GM10248 (cell line): ENCODE measurements at regions not wholly inside any gene's neighbourhood (a gene's known extent, or its start where the extent isn't known, plus 50 kb on each side); places are given as distances from the start of the nearest gene placed in this dataset.

ENCODE experiments used
- CTCF ChIA-PET: fragments of 300-600 bp; sonication (Branson Sonifier 250); formaldehyde crosslinking; extraction: SDS; loops from one replicate; lab custom pipeline; 2021; ENCODE audit warnings: antibody characterized with exemption; lab: Yijun Ruan, JAX
- POLR2A ChIA-PET: fragments of 350-650 bp; sonication (Branson Sonifier 250); formaldehyde crosslinking; extraction: SDS; loops from one replicate; lab custom pipeline; 2020; ENCODE audit warnings: antibody characterized with exemption; lab: Yijun Ruan, JAX
- DNase-seq: peaks from one replicate; pipeline ENCODE4 v3.0.0; 2012; ENCODE audit errors: extremely low spot score
- TF ChIP-seq, protein P1 (sequence below): IDR thresholded peaks from 2 replicates; pipeline ENCODE4 v1.5.1; 2012; ENCODE audit warnings: mild to moderate bottlenecking, low read depth; ENCODE audit errors: extremely low read depth, missing control alignments, control extremely low read depth

DNA sequence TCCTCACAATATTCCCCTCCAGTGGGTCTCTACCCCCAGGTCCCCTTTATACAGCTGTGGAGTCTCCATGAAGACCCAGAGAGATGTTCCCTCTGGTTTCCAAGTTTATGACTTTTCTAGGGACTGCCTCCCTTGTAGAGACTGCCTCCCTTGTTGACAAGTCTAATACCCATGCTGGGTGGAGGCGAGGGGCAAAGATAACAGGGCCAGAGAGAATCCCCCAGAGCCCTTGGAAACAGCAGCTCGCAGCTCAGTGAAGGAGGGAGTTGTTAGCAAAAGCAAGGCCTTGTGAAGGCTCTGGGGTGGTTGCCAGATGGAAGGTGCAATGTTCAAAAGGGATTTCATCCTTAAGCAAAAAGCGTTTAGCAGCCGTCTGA is 75.0 kb upstream of the GATA6 start:
- no peak for DNase-seq
- CTCF ChIA-PET = no interaction called here
- POLR2A ChIA-PET = interaction anchor here (0.7 kb wide), 1 partner anchor 828 kb away, joined by 7 read pairs; no protein-coding TSS in a partner anchor
- TF ChIP-seq, protein P1, sequence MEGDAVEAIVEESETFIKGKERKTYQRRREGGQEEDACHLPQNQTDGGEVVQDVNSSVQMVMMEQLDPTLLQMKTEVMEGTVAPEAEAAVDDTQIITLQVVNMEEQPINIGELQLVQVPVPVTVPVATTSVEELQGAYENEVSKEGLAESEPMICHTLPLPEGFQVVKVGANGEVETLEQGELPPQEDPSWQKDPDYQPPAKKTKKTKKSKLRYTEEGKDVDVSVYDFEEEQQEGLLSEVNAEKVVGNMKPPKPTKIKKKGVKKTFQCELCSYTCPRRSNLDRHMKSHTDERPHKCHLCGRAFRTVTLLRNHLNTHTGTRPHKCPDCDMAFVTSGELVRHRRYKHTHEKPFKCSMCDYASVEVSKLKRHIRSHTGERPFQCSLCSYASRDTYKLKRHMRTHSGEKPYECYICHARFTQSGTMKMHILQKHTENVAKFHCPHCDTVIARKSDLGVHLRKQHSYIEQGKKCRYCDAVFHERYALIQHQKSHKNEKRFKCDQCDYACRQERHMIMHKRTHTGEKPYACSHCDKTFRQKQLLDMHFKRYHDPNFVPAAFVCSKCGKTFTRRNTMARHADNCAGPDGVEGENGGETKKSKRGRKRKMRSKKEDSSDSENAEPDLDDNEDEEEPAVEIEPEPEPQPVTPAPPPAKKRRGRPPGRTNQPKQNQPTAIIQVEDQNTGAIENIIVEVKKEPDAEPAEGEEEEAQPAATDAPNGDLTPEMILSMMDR = no peak

DNA sequence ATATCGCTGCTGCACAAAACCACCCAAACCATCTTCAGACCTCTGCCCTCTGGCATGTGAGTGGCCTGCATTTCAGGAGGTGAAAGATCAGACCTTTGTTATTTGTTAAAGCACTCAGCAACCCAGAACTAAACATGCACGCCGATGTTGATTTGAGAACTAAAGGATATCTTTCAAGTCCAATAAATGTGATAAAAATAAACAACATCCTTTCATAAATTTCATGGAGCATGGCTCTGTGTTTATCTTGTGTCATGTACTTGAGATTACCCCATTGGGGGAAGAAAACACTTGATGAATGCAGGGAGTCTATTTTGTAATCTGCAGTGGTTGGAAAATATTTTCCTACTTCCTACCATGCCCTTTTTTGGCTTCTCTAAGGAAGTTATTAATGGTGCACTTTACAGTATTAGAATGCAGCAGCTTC is 70.8 kb upstream of the GATA6 start:
- ChIA-PET CTCF (no interaction called here), POLR2A (no interaction called here)
- no peak for DNase-seq
- TF ChIP-seq, protein P1 = no peak

DNA sequence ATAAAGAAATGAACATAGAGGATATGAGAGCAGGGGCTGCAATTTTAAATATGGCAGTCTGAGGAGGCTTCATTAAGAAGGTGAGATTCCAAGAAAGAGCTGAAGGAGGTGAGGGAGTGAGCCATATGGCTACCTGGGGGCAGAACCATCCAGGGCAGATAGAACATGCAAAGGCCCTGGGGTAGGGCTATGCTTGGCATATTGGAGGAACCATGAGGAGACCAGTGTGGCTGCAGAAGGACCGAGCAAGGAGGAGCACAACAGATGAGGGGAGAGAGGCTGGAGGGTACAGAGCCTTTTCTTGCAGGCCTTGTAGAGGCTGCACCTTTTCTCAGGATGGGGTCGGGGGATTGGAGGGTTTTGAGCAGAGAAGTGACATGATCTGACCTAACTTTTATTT is 69.5 kb upstream of the GATA6 start:
- ChIA-PET POLR2A (no interaction called here), CTCF (no interaction called here)
- TF ChIP-seq, protein P1 = no peak
- no peak for DNase-seq

DNA sequence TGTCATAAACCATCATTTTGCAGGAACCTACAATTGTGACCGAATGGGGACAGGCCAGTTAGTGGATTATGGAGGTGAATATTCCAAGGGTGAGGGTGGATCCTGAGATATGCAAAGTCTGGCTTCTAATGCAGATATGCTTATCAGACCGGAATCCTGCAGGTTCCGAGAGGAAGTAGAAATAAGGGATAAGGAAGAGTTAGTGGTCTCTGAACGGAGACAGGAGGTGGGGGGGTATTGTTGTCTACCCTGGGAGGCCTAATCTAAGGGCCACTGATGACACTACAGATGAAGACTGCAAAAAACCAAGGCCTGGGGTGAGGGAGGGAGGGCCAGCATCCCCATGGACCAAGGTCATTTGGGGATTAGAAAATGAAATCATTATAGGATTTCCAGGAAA is 67.7 kb upstream of the GATA6 start:
- CTCF ChIA-PET = no interaction called here
- TF ChIP-seq, protein P1 = no peak

DNA sequence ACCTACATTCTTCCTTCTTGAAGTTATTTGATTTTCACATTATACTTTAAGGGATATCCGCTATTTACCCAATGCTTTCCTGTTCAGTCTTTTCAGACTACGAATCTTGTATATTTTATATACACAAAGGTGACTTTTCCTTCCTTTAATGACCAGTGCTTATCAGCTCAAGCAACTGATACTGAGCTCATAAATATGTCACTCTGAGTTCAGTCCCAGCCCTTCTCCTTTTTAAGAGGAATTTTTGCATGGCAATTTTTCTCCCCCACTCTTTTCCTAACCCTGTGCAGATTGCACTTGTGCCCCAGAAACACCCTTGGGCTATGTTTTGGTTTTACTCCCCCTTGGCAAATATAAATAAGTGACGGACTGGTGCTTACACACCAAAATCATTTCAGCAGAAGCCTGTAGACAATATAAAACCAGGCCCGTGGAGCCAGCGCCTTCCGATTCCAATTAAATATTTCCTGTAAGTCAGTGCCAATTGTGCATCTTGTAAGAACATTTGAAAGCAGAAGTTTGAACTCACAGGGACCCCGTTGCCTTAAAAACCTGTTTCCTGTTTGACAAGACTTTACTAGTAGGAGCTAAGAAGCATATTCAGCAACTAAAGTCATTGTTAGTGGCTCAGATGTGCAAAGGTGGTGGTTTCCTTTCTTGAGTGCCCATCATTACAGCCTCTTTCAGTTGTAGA is 66.3 kb upstream of the GATA6 start:
- CTCF ChIA-PET = interaction anchor here (1.3 kb wide), 1 partner anchor 11 kb away, joined by 3 read pairs; no protein-coding TSS in a partner anchor
- TF ChIP-seq, protein P1 = no peak
- DNase-seq = no peak
- POLR2A ChIA-PET = no interaction called here

More for the DNA sequence above, 67.7 kb upstream of the GATA6 start:
- no peak for DNase-seq
- POLR2A ChIA-PET = no interaction called here

DNA sequence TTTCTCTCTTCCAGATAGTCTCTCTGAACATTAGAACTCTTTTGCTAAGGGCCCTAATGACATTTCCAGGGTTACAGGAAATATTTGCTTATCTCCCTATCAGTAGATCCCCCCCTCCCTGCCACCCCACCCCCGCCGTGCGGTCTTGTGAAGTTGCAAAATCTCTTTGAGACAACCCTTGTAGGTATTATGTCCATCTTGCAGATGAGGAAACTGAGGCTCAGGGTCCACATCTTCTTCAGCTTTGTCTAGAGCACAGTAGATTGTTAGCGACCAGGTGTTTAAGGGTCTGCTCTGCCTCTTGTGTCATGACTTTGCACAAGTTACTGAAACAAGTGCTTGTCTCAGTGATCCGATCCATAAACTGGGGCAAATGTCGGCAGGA is 65.8 kb upstream of the GATA6 start:
- no peak for DNase-seq
- POLR2A ChIA-PET = no interaction called here
- TF ChIP-seq, protein P1 = no peak
- CTCF ChIA-PET = interaction anchor here (1.3 kb wide), 1 partner anchor 12 kb away, joined by 3 read pairs; no protein-coding TSS in a partner anchor
